ENCODE measurements at regions not wholly inside any gene's neighbourhood (a gene's known extent, or its start where the extent isn't known, plus 50 kb on each side); places are given as distances from the start of the nearest gene placed in this dataset.

- H3K9ac ChIP-seq, result no peak overlapping the region
- no peaks in the 10 kb centered on the region for H3K9me3 ChIP-seq (ENCODE audit: low read depth)
- no peaks in the 10 kb centered on the region for H3F3A ChIP-seq (ENCODE audit: low read depth)
- H3K4me3 Mint-ChIP-seq, result no peak overlapping the region
- H3K27ac Mint-ChIP-seq, result no peak overlapping the region
- H3K4me2 ChIP-seq, result no peak overlapping the region
- no peaks in the 10 kb centered on the region for H4K20me1 ChIP-seq (ENCODE audit: low read depth)
- no peak overlapping the region for H3K27ac ChIP-seq
- no peaks in the 10 kb centered on the region for H3K79me2 ChIP-seq (ENCODE audit: low read depth)
- no peak for DNase-seq (ENCODE audit: low spot score)
- no peak overlapping the region for H2AFZ ChIP-seq (replicated peaks)
- H3K27me3 Mint-ChIP-seq (ENCODE audit: insufficient read depth, low read depth), result no peaks in the 10 kb centered on the region
- H3K4me1 Mint-ChIP-seq, result peaks cover 27% of the 10 kb centered on the region
- H3K9me3 Mint-ChIP-seq, result peaks cover 24% of the 10 kb centered on the region
- no peak overlapping the region for H3K4me3 ChIP-seq
- no peaks in the 10 kb centered on the region for H3K27me3 ChIP-seq
- H3K36me3 Mint-ChIP-seq, result peaks cover 3% of the 10 kb centered on the region
- H3K36me3 ChIP-seq, result no peaks in the 10 kb centered on the region
- TF ChIP-seq EZH2phosphoT487 (IDR thresholded peaks at IDR 0.05) (no peak), EZH2 (IDR thresholded peaks at IDR 0.05) (no peak), CTCF (IDR thresholded peaks at IDR 0.05) (no peak)
- H3K4me1 ChIP-seq, result peaks cover 25% of the 10 kb centered on the region
Observed at GRCh38 chr2:128428415-128428814, 109.7 kb upstream of the HS6ST1 start.

- peaks cover 24% of the 10 kb centered on the region for H3K9me3 Mint-ChIP-seq
- no peak overlapping the region for H3K4me3 ChIP-seq
- peaks cover 6% of the 10 kb centered on the region for H3K4me1 ChIP-seq
- no peak overlapping the region for H3K27ac ChIP-seq
- no peak for DNase-seq (ENCODE audit: low spot score)
- H3K27me3 Mint-ChIP-seq (ENCODE audit: insufficient read depth, low read depth), result peaks cover 3% of the 10 kb centered on the region
- H3K79me2 ChIP-seq (ENCODE audit: low read depth), result no peaks in the 10 kb centered on the region
- H2AFZ ChIP-seq (replicated peaks), result no peak overlapping the region
- H3K36me3 Mint-ChIP-seq, result peaks cover 3% of the 10 kb centered on the region
- H4K20me1 ChIP-seq (ENCODE audit: low read depth), result no peaks in the 10 kb centered on the region
- no peaks in the 10 kb centered on the region for H3K9me3 ChIP-seq (ENCODE audit: low read depth)
- no peak overlapping the region for H3K9ac ChIP-seq
- H3K4me1 Mint-ChIP-seq, result peaks cover 17% of the 10 kb centered on the region
- no peaks in the 10 kb centered on the region for H3K27me3 ChIP-seq
- no peak overlapping the region for H3K4me2 ChIP-seq
- H3K27ac Mint-ChIP-seq, result no peak overlapping the region
- TF ChIP-seq CTCF (IDR thresholded peaks at IDR 0.05) (no peak), EZH2phosphoT487 (IDR thresholded peaks at IDR 0.05) (no peak), EZH2 (IDR thresholded peaks at IDR 0.05) (no peak)
- H3K36me3 ChIP-seq, result no peaks in the 10 kb centered on the region
- H3F3A ChIP-seq (ENCODE audit: low read depth), result no peaks in the 10 kb centered on the region
- H3K4me3 Mint-ChIP-seq, result no peak overlapping the region
Observed at GRCh38 chr2:128432423-128432822, 113.8 kb upstream of the HS6ST1 start.

- Histone ChIP-seq H3K27ac (no peak overlapping the region), H3K4me3 (no peak overlapping the region), H3K79me2 (ENCODE audit: low read depth) (no peaks in the 10 kb centered on the region), H3K27me3 (no peaks in the 10 kb centered on the region), H2AFZ (replicated peaks) (no peak overlapping the region), H3K36me3 (no peaks in the 10 kb centered on the region), H3K4me2 (no peak overlapping the region), H3F3A (ENCODE audit: low read depth) (no peaks in the 10 kb centered on the region), H3K9me3 (ENCODE audit: low read depth) (no peaks in the 10 kb centered on the region), H3K4me1 (no peaks in the 10 kb centered on the region), H3K9ac (no peak overlapping the region), H4K20me1 (ENCODE audit: low read depth) (no peaks in the 10 kb centered on the region)
- no peak for DNase-seq (ENCODE audit: low spot score)
- H3K27me3 Mint-ChIP-seq (ENCODE audit: insufficient read depth, low read depth), result peaks cover 3% of the 10 kb centered on the region
- TF ChIP-seq CTCF (IDR thresholded peaks at IDR 0.05), result no peak
- TF ChIP-seq EZH2 (IDR thresholded peaks at IDR 0.05), result no peak
- no peak for TF ChIP-seq EZH2phosphoT487 (IDR thresholded peaks at IDR 0.05)
- H3K4me3 Mint-ChIP-seq, result no peak overlapping the region
- H3K4me1 Mint-ChIP-seq, result peaks cover 15% of the 10 kb centered on the region
- no peaks in the 10 kb centered on the region for H3K36me3 Mint-ChIP-seq
- H3K9me3 Mint-ChIP-seq, result peaks cover 18% of the 10 kb centered on the region
- peak overlapping the region; percentile 92 for H3K27ac Mint-ChIP-seq
Observed at GRCh38 chr2:128433911-128434550, 115.4 kb upstream of the HS6ST1 start.

Data from neural progenitor cell (in vitro differentiated cells).